ENCODE measurements at regions not wholly inside any gene's neighbourhood (a gene's known extent, or its start where the extent isn't known, plus 50 kb on each side); places are given as distances from the start of the nearest gene placed in this dataset.

- no peaks in the 10 kb centered on the region for H3K9me3 ChIP-seq
- 13% methylated on average over 1 of the region's 1 CpG for WGBS (ENCODE audit: low lambda C conversion rate)
- H3K27ac ChIP-seq (ENCODE audit: low read depth in 2 of 2, low read length in 1 of 2) = peak overlapping the region in 1 of 2 experiments; percentile 66; a peak in 2 of 4 replicates
- H3K9ac ChIP-seq = peak overlapping the region; percentile 8; the same call in 1 of the 2 replicates
- CTCF ChIA-PET = no interaction called here
- no peak overlapping the region for H3K4me3 ChIP-seq (ENCODE audit: low read depth in 2 of 2, low read length in 1 of 2)
- H3K4me1 ChIP-seq (ENCODE audit: control insufficient read depth in 1 of 2, insufficient read depth in 2 of 2, low read depth in 1 of 2, low read length in 1 of 2) = peaks cover 0 to 6% of the 10 kb centered on the region in 2 experiments; a peak in 1 of 4 replicates
- no peak for DNase-seq
- no peaks in the 10 kb centered on the region for H3K79me2 ChIP-seq (ENCODE audit: insufficient read depth)
- peak overlapping the region; percentile 31; the same call in 1 of the 2 replicates for H3K4me2 ChIP-seq
- H4K20me1 ChIP-seq (ENCODE audit: insufficient read depth) = no peaks in the 10 kb centered on the region
- H2AFZ ChIP-seq (ENCODE audit: low read depth) = peak overlapping the region; percentile 34; the same call in 1 of the 2 replicates
- peaks cover 13% of the 10 kb centered on the region for H3F3A ChIP-seq (replicated peaks; ENCODE audit: insufficient read depth)
- no peaks in the 10 kb centered on the region for H3K9me2 ChIP-seq
- TF ChIP-seq GABPA (IDR thresholded peaks at IDR 0.05; ENCODE audit: low read depth) = no peak
- no peak for TF ChIP-seq RAD21 (IDR thresholded peaks at IDR 0.05; ENCODE audit: low read length)
- TF ChIP-seq, protein P1, sequence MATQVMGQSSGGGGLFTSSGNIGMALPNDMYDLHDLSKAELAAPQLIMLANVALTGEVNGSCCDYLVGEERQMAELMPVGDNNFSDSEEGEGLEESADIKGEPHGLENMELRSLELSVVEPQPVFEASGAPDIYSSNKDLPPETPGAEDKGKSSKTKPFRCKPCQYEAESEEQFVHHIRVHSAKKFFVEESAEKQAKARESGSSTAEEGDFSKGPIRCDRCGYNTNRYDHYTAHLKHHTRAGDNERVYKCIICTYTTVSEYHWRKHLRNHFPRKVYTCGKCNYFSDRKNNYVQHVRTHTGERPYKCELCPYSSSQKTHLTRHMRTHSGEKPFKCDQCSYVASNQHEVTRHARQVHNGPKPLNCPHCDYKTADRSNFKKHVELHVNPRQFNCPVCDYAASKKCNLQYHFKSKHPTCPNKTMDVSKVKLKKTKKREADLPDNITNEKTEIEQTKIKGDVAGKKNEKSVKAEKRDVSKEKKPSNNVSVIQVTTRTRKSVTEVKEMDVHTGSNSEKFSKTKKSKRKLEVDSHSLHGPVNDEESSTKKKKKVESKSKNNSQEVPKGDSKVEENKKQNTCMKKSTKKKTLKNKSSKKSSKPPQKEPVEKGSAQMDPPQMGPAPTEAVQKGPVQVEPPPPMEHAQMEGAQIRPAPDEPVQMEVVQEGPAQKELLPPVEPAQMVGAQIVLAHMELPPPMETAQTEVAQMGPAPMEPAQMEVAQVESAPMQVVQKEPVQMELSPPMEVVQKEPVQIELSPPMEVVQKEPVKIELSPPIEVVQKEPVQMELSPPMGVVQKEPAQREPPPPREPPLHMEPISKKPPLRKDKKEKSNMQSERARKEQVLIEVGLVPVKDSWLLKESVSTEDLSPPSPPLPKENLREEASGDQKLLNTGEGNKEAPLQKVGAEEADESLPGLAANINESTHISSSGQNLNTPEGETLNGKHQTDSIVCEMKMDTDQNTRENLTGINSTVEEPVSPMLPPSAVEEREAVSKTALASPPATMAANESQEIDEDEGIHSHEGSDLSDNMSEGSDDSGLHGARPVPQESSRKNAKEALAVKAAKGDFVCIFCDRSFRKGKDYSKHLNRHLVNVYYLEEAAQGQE (IDR thresholded peaks at IDR 0.05; ENCODE audit: low read depth, low read length) = no peak
- TF ChIP-seq MXI1 (IDR thresholded peaks at IDR 0.05; ENCODE audit: low read depth, low read length) = no peak
- TF ChIP-seq EP300 (IDR thresholded peaks at IDR 0.05; ENCODE audit: borderline replicate concordance in 1 of 2, low read depth in 1 of 2, low read length in 1 of 2) = peak in 1 of 2 experiments; percentile 54; a peak in 1 of 4 replicates
- TF ChIP-seq, protein P2, sequence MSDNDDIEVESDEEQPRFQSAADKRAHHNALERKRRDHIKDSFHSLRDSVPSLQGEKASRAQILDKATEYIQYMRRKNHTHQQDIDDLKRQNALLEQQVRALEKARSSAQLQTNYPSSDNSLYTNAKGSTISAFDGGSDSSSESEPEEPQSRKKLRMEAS (IDR thresholded peaks at IDR 0.05; ENCODE audit: low read depth) = no peak
- TF ChIP-seq, protein P3, sequence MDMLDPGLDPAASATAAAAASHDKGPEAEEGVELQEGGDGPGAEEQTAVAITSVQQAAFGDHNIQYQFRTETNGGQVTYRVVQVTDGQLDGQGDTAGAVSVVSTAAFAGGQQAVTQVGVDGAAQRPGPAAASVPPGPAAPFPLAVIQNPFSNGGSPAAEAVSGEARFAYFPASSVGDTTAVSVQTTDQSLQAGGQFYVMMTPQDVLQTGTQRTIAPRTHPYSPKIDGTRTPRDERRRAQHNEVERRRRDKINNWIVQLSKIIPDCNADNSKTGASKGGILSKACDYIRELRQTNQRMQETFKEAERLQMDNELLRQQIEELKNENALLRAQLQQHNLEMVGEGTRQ (IDR thresholded peaks at IDR 0.05; ENCODE audit: borderline replicate concordance, low read depth, low read length) = no peak
- TF ChIP-seq ELF1 (IDR thresholded peaks at IDR 0.05) = no peak
- TF ChIP-seq PBX3 (IDR thresholded peaks at IDR 0.05) = peak; percentile 39; the same call in 1 of the 2 replicates
- peak; percentile 41; the same call in 1 of the 2 replicates for TF ChIP-seq NFIC (IDR thresholded peaks at IDR 0.05; ENCODE audit: borderline replicate concordance)
- peak; percentile 81 for TF ChIP-seq TCF12 (IDR thresholded peaks at IDR 0.05)
- TF ChIP-seq FOSL2 (IDR thresholded peaks at IDR 0.05; ENCODE audit: borderline replicate concordance, low read depth) = peak; percentile 75
- peak; percentile 76; the same call in 1 of the 2 replicates for TF ChIP-seq JUND (IDR thresholded peaks at IDR 0.05)
- no peak for TF ChIP-seq GATA2 (CRISPR knock-in tag; IDR thresholded peaks at IDR 0.05)
- no peak for TF ChIP-seq SMC3 (IDR thresholded peaks at IDR 0.05; ENCODE audit: low read depth, low read length)
- TF ChIP-seq RCOR1 (IDR thresholded peaks at IDR 0.05; ENCODE audit: low read length) = no peak
- TF ChIP-seq RFX5 (IDR thresholded peaks at IDR 0.05; ENCODE audit: low read length) = no peak
- TF ChIP-seq IRF3 (IDR thresholded peaks at IDR 0.05; ENCODE audit: low read depth, low read length) = no peak
- TF ChIP-seq POLR2AphosphoS5 (IDR thresholded peaks at IDR 0.05; ENCODE audit: low read depth, low read length) = no peak
- TF ChIP-seq NRF1 (IDR thresholded peaks at IDR 0.05; ENCODE audit: low read depth, low read length) = no peak
- TF ChIP-seq YY1 (IDR thresholded peaks at IDR 0.05; ENCODE audit: low read depth) = no peak
- TF ChIP-seq EZH2phosphoT487 (IDR thresholded peaks at IDR 0.05; ENCODE audit: borderline replicate concordance, low read depth) = no peak
- TF ChIP-seq CTCF (IDR thresholded peaks at IDR 0.05) = no peak
- TF ChIP-seq MEF2A (IDR thresholded peaks at IDR 0.05; ENCODE audit: borderline replicate concordance, low read depth) = no peak
- no peak for TF ChIP-seq FOXM1 (IDR thresholded peaks at IDR 0.05; ENCODE audit: low read depth)
- POLR2A ChIA-PET = no interaction called here
- H3K27me3 ChIP-seq (ENCODE audit: insufficient read depth) = no peaks in the 10 kb centered on the region
- H3K36me3 ChIP-seq (replicated peaks in 1 of 2; ENCODE audit: control insufficient read depth in 1 of 2, insufficient read depth in 2 of 2, low read length in 1 of 2) = no peaks in the 10 kb centered on the region
These were observed 1290.0 kb downstream of the EFNA5 start for GRCh38 chr5:106380736-106381135.
